NCI-H748 treated with DMSO at 0.1 percent for 48 hours (cell line): ENCODE measurements at regions not wholly inside any gene's neighbourhood (a gene's known extent, or its start where the extent isn't known, plus 50 kb on each side); places are given as distances from the start of the nearest gene placed in this dataset.
"Not testable (repeated sequence)": the region's sequence is repeated elsewhere in the genome, so short reads cannot be mapped to it uniquely, and the experiment has no call there.

Experiments
- DNase-seq: peaks from one replicate; lab custom pipeline; 2025; lab: John Stamatoyannopoulos, UW

DNA sequence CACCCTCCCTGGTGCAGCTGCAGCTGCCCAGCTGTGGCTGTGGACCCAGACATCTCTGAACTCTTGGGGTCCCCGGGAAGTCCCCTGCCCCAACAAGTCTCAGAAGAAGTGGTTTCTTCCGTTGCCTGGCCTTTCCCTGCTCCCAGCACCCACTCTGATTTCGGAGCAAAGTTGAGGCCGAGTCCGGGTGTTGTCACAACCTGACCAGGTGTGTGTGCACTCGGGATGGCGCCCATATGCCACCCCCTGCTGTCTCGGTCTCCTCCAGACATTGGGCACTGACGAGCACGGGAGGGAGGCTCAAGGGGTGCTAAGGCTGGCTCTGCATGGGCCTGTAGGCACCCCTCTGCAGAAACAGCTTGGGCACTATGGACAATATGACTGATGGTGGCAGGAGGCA lies 1055.3 kb downstream of the REEP3 start:
- DNase-seq: no peak

DNA sequence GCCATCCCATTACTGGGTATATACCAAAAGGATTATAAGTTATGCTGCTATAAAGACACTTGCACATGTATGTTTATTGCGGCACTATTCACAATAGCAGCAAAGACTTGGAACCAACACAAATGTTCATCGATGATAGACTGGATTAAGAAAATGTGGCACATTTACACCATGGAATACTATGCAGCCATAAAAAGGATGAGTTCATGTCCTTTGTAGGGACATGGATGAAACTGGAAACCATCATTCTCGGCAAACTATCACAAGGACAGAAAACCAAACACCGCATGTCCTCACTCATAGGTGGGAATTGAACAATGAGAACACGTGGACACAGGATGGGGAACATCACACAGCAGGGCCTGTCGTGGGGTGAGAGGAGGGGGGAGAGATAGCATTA lies 1057.6 kb downstream of the REEP3 start:
- not testable (repeated sequence) for DNase-seq

DNA sequence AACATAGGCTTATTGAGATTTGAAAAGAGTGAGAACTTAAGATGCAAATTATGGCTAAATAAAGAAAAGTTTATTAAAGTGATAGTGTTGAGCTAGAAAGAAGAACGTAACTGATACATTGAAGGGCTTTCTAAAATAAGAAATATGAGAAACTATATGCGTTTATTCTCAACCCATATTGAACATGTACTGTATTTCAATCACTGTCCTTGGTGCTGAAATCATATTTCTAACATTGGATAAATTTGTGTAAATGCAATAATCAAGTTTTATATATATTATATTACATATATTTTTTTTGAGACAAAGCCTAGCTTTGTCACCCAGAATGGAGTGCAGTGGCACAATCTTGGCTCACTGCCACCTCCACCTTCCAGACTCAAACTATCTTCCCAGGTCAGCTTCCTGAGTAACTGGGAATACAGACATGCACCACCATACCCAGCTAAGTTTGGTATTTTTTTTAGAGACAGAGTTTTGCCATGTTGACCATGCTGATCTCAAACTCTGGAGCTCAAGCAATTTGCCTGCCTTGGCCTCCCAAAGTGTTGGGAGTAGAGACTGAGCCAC lies 1065.8 kb downstream of the REEP3 start:
- no peak for DNase-seq

DNA sequence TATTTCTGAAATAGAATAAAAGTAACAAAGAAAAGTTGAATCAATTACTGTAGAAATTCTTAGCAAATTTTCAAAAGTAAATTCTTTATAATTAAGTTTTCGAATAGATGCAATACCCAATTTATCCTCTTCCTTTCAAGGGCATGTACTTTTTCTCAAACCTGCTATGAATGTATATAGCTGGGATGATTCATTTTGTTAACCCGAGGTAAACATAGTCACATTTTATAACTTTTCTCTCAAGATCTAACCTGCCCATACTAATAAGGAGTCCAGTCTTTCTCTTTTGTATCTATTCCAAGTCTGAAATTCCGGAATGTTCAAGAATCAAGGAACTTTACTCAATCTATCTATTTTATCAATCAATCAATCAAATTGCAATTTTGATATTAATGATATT lies 1072.9 kb downstream of the REEP3 start:
- DNase-seq: no peak

DNA sequence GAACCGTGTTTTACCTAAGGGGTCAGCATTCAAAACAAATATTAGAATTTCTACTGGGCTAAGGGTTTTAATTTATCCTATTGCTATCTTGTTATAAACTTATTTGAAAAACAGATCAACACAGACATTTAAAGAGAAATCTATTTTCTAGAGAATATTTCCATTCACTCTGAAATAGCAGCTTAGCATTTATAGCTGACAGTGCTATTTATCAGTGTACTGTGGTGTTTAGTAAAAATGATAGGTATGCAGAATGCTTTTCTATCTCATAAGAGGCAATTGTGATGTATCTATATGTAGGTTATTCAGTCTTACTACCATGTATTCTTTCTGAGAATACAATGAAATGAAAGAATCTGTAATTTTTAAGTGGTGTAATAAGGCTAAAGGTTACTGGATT lies 1077.4 kb downstream of the REEP3 start:
- no peak for DNase-seq

DNA sequence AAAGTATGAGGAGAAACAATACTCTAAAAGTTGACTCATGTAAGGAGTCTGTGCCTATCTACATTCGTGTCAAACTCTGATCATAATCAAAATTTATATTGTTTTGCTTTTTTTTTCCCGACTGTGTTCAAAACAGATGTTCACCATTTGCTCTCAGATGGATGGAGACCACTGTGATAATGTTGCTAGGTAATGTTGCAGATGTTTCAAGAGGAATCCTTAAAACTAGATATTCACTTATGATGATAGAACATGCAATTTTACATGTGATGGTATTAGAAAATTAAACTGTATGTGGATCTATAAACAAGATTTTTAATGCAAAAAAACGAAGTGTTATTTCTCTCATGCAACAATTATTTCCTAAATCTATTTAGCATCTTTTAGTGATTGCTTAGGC lies 1080.1 kb downstream of the REEP3 start:
- DNase-seq: no peak

DNA sequence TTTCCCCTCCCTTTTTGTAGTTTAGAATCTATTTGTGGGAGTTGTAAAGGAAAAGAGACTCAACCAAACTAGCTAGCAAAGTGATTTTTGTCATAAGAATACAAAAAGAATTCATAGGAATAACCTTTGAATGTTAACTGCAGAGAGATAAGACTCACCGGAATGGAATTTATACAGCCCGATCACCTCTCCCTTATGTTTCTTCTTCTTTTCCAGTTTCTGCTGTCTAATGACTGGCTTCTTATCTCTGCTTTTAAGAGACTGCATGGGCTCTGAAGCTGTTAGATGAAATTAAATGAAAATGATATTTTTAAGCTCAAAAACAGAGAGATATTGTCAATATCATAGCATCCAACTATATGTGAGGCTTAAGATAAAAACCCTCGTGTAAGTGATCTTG lies 1095.9 kb downstream of the REEP3 start:
- no peak for DNase-seq

DNA sequence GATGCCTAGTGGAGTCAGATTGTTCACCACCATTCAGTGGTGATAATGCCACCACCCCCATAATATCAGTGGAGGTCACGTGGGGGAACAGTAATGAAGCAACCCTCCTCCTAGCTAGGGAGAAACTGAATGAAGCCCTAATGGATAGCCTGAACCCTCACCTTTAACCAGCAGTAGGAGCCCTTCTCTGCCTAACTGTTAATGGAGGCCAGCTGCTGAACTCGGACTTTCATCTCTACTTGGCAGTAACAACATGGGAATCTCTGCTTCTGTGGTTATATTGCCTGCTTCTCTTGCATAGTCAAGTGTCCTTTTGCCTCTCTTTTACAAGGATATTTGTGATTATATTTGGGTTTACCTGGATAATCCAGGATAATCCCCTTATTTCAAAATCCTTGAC lies 1097.9 kb downstream of the REEP3 start:
- no peak for DNase-seq

DNA sequence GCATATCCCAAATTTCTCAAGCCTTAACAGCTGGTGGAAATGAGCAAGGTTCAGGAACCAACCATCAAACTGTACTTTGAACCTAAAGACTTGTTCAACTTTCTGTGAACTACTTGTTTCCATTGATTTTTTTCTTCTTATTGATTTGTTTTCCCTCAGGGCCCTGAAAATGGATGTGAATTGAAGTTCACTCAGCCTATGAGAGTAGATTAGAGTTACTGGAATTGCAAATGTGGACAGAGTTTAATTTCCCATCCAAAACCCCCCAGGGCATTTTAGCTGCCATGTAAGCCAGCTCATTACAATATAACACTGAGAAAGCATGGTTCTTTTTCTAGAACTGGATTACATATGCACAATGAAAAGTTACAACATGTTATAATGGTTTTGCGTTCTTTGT lies 1105.7 kb downstream of the REEP3 start:
- DNase-seq: no peak

DNA sequence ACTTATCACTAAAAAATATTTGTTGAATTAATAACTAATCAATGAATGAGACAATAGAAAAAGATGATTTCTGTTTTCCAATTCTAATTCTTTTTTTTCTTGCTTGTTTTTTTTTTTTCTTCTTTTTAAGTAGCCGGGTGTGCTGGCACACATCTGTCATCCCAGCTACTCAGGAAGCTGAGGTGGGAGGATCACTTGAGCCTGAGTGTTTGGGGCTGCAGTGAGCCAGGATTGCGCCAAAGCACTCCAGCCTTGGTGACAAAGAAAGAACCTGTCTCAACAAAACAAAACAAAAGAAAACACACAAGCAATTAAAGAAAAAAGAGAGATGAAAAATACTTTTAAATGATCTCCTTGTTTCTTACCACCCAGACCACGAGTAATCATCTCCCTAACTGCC lies 1109.3 kb downstream of the REEP3 start:
- no peak for DNase-seq

DNA sequence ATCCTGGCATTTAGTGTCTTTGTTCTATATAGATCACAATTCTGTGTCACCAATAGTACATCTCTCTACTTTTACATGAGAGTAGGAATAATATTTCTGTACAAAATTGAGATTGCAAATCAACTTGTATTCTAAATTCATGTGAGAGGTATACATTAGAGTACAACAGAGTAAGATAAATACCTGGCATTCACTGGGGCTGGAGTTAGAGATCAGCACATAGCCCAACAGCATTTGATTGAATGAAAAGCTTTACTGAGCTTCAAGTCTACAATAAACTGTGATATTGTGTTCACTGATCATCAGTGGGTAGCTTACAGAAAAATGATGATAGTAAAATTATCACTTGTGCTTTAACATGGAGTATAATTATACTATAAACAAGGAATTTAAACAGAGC lies 1114.7 kb downstream of the REEP3 start:
- no peak for DNase-seq

DNA sequence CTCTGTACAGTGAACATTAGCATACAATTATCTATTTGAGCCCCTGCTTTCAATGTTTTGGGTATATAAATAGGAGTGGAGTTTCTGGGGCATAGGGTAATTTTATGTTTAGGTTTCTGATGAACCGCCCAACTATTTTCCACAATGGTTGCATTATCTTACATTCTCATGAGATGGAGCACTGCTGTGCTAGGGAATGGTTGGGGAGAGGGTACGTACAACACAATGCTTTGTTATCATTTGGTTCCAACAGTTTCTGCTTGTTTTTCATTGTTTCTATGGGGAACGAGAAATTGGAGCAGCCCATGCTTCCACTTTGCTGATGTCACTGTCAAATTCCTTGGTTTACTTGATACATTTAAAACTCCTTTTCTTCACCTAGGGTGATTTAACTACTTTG lies 1115.3 kb downstream of the REEP3 start:
- DNase-seq: no peak

DNA sequence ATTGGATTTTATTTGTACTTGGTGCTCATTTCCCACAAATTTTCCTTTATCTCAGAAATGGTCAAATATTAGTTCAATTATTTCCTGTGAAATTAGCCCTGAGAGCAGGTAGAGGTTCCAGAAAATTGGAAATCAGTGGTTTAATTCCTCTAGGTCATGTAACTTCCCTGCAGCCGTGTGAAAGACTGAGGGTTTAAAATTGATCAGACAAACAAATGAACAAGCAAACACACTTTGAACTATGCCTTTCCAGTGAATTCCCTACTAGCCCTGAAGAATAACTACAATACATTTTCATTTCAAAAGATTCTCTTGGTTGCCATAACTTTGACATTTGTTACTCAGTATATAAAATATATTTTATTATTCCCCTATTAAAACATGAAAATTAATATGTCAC lies 1116.7 kb downstream of the REEP3 start:
- DNase-seq: no peak

DNA sequence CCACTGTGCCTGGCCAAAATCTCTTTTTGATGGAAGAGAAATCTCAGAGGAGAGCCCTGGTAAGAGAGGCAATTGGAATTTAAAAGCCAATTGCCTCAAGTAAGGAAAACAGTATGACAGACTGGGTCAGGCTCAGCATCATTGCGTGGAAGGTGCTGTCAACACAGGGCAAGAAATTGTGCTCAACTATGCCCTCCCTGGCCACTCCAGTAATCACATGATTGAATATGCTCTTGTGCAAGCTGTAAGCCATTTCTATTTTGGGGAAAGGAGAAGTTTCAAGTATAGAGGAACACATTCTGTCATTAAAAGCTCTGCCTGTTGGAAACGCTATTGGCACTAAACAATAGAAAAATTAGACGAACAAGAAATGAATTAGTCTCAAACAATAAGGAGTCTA lies 1127.7 kb downstream of the REEP3 start:
- DNase-seq: no peak

DNA sequence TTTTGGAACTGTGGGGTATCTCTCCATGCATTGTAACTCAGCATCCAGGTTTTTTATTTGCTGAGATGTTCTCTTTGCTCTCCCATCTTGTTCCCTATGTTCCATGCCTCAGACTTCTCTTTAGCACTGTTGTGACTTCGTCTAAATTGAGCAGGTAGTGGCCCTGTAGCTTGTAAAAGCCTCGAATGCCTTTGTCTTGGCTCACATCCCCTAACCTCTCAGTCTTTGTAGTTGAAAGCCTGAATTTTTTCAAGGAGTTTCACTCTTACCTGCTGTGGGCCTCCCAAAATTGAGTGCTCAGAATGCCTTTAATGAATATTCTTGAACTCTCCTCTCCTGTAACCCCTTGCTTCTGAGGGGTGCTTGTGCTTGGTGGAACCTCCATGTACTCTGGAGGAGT lies 1137.3 kb downstream of the REEP3 start:
- no peak for DNase-seq

DNA sequence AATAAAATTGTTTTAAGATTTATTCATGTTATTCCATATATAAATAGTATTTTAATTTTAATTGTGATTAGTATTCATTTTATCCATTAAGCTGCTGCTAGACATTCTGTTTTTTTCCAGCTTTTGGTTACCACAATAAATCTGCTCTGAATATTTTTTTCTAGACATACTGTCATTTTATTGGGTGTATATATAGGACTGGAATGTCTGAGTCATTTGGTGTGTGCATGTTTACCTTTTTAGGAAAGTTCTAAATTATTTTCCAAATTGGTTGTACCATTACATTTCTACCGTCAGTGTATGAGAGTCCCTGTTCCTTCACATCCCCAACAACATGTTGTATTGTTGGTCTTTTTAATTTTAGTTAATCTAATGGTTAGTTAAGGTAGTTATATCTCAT lies 1138.1 kb downstream of the REEP3 start:
- no peak for DNase-seq

DNA sequence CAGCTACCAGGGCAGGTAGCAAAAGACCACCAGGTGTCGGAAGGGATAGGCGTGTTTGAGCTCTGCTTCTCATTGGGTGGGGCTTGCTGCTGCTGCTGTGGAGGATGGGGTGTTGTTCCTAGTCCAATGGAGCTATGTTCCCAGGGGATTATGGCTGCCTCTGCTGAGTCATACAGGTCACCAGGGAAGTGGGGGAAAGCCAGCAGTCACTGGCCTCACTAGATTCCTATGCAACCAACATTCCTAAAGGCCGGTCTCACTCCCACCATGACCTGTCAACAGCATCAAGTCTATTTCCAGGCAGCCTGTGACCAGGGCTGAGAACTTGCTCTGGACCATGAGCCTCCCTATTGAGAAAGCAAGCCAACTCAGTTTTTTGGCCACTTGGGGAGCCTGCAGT lies 1160.8 kb downstream of the REEP3 start:
- DNase-seq: no peak

DNA sequence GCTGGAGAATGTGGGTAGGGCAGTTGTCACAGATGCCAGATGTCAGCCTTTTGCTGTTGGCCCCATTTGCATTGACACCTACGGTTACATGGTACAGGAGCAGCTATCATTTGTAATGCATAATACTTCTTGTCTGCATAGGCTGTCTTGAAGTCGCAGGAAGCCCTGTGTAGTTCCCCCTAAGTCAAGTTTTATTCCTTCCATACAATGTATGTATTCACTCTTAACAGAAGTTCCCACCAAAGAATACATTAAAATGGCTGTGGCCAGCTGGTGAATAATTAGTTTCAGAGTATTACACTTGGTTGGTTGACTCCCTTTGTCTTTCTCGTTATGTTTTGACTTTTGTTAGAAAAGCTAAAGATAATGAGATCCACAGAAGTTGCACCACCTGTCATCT lies 1169.0 kb downstream of the REEP3 start:
- DNase-seq: no peak

DNA sequence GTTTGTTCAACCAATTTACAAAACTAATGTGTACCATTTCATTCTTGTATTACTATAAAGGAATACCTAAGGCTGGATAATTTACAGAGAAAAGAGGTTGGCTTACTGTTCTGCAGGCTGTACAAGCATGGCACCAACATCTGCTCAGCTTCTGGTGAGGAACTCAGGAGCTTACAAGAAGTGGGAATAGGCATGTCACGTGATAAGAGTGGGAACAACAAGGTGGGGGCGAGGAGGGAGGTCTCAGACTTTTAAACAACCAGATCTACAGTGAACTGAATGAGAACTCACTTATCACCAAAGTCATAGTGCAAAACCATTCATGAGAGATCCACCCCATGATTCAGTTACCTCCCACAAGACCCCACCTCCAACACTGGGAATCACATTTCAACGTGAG lies 1178.0 kb downstream of the REEP3 start:
- no peak for DNase-seq

DNA sequence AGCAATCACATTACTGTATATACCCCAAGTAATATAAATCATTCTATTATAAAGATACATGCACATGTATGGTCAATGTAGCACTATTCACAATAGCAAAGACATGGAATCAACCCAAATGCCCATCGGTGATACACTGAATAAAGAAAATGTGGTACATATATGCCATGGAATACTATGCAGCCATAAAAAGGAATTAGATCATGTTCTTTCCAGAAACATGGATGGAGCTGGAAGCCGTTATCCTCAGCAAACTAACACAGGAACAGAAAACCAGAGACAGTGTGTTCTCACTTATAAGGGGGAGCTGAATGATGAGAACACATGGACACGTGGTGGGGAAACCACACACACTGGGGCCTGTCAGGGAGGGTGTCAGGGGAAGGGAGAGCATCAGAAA lies 1180.9 kb downstream of the REEP3 start:
- DNase-seq: not testable (repeated sequence)

DNA sequence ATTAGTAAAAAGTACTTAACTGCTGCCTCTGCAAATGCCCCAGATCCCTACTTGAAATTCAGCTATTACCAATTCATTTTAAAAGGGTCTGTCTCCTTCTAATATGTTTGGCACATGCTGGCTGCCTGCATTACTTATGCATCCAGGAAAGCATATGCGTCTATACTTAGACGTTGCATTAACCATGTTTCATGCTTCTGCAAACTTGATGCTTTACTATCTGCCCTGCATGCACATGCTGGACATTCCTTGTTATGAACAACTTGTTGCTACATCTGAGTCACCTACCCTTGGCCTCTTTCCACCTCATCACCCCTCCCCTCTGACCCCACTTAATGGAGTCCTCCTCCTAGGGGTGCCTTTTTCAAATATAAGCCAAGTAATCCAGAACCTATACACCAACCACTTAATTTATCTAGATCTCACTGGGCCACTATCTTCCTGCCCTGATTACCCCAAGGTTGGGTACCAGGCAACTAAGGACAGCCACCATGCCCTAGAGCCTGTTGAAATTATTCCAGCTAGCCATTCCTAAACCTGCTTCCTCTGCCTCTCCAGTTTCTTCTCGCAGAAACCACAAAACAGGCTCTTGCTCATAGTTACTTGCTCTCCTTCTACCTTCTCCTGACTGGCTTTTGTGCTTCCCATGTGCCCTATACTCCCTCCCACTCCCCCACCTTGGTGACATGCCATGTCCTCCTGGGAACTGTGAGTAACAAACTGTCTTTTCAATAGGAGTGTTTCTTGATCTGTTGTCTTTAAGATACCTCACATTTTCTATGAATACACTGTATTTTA lies 1187.9 kb downstream of the REEP3 start:
- no peak for DNase-seq

DNA sequence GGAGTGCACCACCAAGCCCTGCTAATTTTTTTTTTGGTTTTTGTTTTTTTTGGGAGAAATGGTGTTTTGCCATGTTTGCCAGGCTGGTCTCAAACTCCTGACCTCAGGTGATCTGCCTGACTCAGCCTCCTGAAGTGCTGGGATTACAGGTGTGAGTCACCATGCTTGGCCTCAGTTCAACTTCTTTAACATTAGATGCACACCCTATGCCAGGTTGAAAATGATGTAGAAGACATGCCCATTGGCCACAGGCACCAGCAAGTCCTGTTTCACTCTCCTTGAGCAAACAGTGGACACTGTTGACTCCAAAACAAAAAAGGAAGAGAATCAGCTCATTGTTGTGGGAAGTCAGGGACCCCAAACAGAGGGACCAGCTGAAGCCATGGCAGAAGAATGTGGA lies 1205.3 kb downstream of the REEP3 start:
- DNase-seq: no peak

DNA sequence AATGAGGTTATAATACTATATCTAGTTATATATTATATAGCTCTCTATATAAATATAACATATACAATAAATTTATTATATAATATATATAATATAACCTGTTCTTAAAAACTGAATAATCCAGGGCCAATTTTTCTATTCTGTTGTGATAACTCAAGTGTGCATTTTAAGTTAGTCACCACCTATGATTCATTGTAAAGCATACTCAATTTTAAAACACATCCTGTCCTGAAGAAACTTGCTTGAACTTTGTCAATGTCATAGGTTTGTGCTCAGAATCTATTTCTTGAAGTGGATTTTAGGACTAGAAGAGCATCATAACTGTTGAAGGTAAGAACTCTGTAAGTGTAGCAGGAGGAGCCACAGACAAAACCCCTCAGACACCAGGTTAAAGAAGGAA lies 1209.8 kb downstream of the REEP3 start:
- DNase-seq: no peak

DNA sequence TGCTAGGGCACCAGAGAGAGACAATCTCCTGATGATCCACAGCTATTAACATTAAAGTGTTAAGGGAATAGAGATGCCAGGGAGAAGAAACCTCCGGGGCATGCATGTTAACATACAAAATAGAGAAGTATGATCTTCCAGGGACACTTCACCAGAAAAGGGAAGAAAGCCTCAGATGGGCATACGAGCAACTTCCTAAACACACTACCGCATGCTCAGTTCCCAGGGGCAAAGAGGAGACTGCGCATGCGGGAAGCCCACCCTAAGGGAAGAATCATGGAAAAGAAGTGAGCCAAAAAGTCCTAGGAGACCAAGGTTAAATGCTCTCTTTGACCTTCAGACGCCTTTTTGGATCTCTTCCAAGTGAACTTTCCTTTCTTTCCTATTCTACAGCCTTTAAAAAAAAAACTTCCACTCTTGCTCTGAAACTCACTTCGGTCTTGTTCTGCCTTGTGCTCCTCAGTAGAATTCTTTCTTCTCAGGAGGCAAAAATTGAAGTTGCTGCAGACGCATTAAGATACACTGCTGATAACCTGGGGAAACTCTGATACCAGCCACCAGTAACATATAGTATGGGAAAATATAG lies 1211.3 kb downstream of the REEP3 start:
- DNase-seq: no peak
